Gastrocnemius medialis (tissue), 4 donors: ENCODE measurements at regions not wholly inside any gene's neighbourhood (a gene's known extent, or its start where the extent isn't known, plus 50 kb on each side); places are given as distances from the start of the nearest gene placed in this dataset.

Experiments used
- POLR2A ChIP-seq, 2 donors: fragments of 450-650 bp; IDR thresholded peaks; one replicate each; pipeline ENCODE4 v1.6.1; 2017; ENCODE audit warnings: antibody characterized with exemption in 2 of 2, mild to moderate bottlenecking in 2 of 2, moderate library complexity in 2 of 2
- TF ChIP-seq, protein P1 (sequence below), 5 experiments: fragments of 450-650 bp in 3 of 5; fragments of 200-600 bp in 2 of 5; sonication (generic) in 2 of 5; IDR thresholded peaks in 4 of 5; conservative IDR thresholded peaks in 1 of 5; 1 replicate in 4 of 5; 2 replicates in 1 of 5; pipeline ENCODE4 v1.5.1; 2016 to 2019; ENCODE audit warnings: antibody characterized with exemption in 5 of 5, mild to moderate bottlenecking in 3 of 5, moderate library complexity in 3 of 5

DNA sequence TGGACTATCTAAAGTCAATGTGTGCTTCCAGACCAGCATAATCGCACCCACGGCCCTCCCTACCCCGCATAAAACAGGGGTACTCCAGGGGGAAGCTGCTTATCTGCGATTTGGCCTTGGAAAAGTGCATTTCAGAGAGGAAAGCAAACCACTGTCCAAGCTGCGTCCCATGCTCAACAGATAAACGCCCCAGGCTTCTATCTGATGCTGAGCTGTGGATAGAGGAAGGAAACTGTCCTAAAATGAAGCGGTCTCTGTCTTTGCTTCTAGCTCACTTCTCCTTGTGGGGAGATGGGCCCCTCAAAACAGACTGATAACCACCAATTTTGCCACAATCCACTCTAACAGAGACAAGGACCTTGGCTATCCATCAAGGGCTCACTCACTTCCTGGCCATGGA is 160.5 kb upstream of the TNRC6C start:
- TF ChIP-seq, protein P1, sequence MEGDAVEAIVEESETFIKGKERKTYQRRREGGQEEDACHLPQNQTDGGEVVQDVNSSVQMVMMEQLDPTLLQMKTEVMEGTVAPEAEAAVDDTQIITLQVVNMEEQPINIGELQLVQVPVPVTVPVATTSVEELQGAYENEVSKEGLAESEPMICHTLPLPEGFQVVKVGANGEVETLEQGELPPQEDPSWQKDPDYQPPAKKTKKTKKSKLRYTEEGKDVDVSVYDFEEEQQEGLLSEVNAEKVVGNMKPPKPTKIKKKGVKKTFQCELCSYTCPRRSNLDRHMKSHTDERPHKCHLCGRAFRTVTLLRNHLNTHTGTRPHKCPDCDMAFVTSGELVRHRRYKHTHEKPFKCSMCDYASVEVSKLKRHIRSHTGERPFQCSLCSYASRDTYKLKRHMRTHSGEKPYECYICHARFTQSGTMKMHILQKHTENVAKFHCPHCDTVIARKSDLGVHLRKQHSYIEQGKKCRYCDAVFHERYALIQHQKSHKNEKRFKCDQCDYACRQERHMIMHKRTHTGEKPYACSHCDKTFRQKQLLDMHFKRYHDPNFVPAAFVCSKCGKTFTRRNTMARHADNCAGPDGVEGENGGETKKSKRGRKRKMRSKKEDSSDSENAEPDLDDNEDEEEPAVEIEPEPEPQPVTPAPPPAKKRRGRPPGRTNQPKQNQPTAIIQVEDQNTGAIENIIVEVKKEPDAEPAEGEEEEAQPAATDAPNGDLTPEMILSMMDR (IDR thresholded peaks at IDR 0.05 in 4 of 5, conservative IDR thresholded peaks at IDR 0.05 in 1 of 5) = no peak
- no peak for TF ChIP-seq POLR2A (IDR thresholded peaks at IDR 0.05)
